HEK293 (cell line): ENCODE measurements at regions not wholly inside any gene's neighbourhood (a gene's known extent, or its start where the extent isn't known, plus 50 kb on each side); places are given as distances from the start of the nearest gene placed in this dataset.

Experiments
- CTCF ChIA-PET: fragments of 350-600 bp; formaldehyde crosslinking; extraction: SDS; loops from one replicate; lab custom pipeline; 2021; ENCODE audit warnings: antibody characterized with exemption; lab: Yijun Ruan, JAX
- POLR2A ChIA-PET: fragments of 300-600 bp; formaldehyde crosslinking; extraction: SDS; loops from one replicate; lab custom pipeline; 2020; ENCODE audit warnings: antibody characterized with exemption, inconsistent platforms; lab: Yijun Ruan, JAX
- H3K27ac ChIP-seq: fragments of 200-500 bp; sonication (Bioruptor generic); 2 replicates; pipeline ENCODE4 v1.5.1; 2014; ENCODE audit warnings: low read depth, low read length, control low read depth, inconsistent platforms; ENCODE audit errors: extremely low read depth
- H3K36me3 ChIP-seq, 2 experiments: fragments of 200-500 bp in 1 of 2; sonication (Bioruptor generic) in 1 of 2; 1 replicate in 1 of 2; 2 replicates in 1 of 2; pipeline ENCODE4 v1.5.1; 2014 to 2017; ENCODE audit warnings: inconsistent platforms in 2 of 2, low read length in 2 of 2; ENCODE audit not compliant: control insufficient read depth in 2 of 2, insufficient read depth in 1 of 2
- H3K4me1 ChIP-seq: fragments of 200-500 bp; sonication (Bioruptor generic); 2 replicates; pipeline ENCODE4 v1.5.1; 2014; ENCODE audit warnings: mild to moderate bottlenecking, low read length, inconsistent platforms; ENCODE audit not compliant: control insufficient read depth, insufficient read depth
- H3K4me3 ChIP-seq: 2 replicates; pipeline ENCODE4 v1.5.1; 2011; ENCODE audit warnings: low read depth, mild to moderate bottlenecking, control low read depth, low read length, moderate library complexity
- H3K9me3 ChIP-seq: fragments of 200-500 bp; sonication (Bioruptor generic); 2 replicates; pipeline ENCODE4 v1.5.1; 2014; ENCODE audit warnings: low read depth, low read length, inconsistent platforms; ENCODE audit not compliant: control insufficient read depth, insufficient read depth
- GLIS1 ChIP-seq: fragments of 450-650 bp; formaldehyde crosslinking; IDR thresholded peaks from 2 replicates; pipeline ENCODE4 v1.5.1; 2016; ENCODE audit warnings: missing biosample characterization, missing genetic modification characterization
- MZF1 ChIP-seq: fragments of 450-650 bp; formaldehyde crosslinking; IDR thresholded peaks from 2 replicates; pipeline ENCODE4 v1.5.1; 2017; ENCODE audit warnings: missing biosample characterization, missing genetic modification characterization, borderline replicate concordance
- SP3 ChIP-seq: fragments of 450-650 bp; formaldehyde crosslinking; IDR thresholded peaks from 2 replicates; pipeline ENCODE4 v1.5.1; 2016; ENCODE audit warnings: missing biosample characterization, missing genetic modification characterization
- YY2 ChIP-seq: fragments of 450-650 bp; formaldehyde crosslinking; IDR thresholded peaks from 2 replicates; pipeline ENCODE4 v1.5.1; 2016; ENCODE audit warnings: missing biosample characterization, missing genetic modification characterization
- ZNF10 ChIP-seq: fragments of 450-650 bp; formaldehyde crosslinking; IDR thresholded peaks from 2 replicates; pipeline ENCODE4 v1.5.1; 2017; ENCODE audit warnings: missing biosample characterization, missing genetic modification characterization
- ZNF16 ChIP-seq: fragments of 450-650 bp; formaldehyde crosslinking; IDR thresholded peaks from 2 replicates; pipeline ENCODE4 v1.5.1; 2016; ENCODE audit warnings: low read depth, missing biosample characterization, missing genetic modification characterization
- ZNF174 ChIP-seq: fragments of 450-650 bp; formaldehyde crosslinking; IDR thresholded peaks from 2 replicates; pipeline ENCODE4 v1.5.0; 2017; ENCODE audit warnings: missing biosample characterization, mild to moderate bottlenecking, missing genetic modification characterization
- ZNF184 ChIP-seq: fragments of 450-650 bp; IDR thresholded peaks from 2 replicates; pipeline ENCODE4 v1.5.1; 2018; ENCODE audit warnings: missing biosample characterization, mild to moderate bottlenecking, missing genetic modification characterization
- ZNF202 ChIP-seq: fragments of 450-650 bp; formaldehyde crosslinking; IDR thresholded peaks from 2 replicates; pipeline ENCODE4 v1.5.1; 2016; ENCODE audit warnings: missing biosample characterization, missing genetic modification characterization, borderline replicate concordance
- ZNF211 ChIP-seq: fragments of 450-650 bp; formaldehyde crosslinking; IDR thresholded peaks from 2 replicates; pipeline ENCODE4 v1.5.1; 2016; ENCODE audit warnings: low read depth, missing biosample characterization, missing genetic modification characterization
- ZNF214 ChIP-seq: fragments of 450-650 bp; formaldehyde crosslinking; IDR thresholded peaks from 2 replicates; pipeline ENCODE4 v1.5.1; 2017; ENCODE audit warnings: missing biosample characterization, mild to moderate bottlenecking, missing genetic modification characterization, borderline replicate concordance
- ZNF223 ChIP-seq: fragments of 450-650 bp; formaldehyde crosslinking; IDR thresholded peaks from 2 replicates; pipeline ENCODE4 v1.5.1; 2016; ENCODE audit warnings: missing biosample characterization, missing genetic modification characterization
- ZNF248 ChIP-seq: fragments of 450-650 bp; formaldehyde crosslinking; IDR thresholded peaks from 2 replicates; pipeline ENCODE4 v1.5.1; 2017; ENCODE audit warnings: missing biosample characterization, missing genetic modification characterization
- ZNF292 ChIP-seq: fragments of 450-650 bp; formaldehyde crosslinking; IDR thresholded peaks from 2 replicates; pipeline ENCODE4 v1.5.1; 2016; ENCODE audit warnings: low read depth, missing biosample characterization, missing genetic modification characterization, borderline replicate concordance
- ZNF324 ChIP-seq: fragments of 450-650 bp; formaldehyde crosslinking; IDR thresholded peaks from 2 replicates; pipeline ENCODE4 v1.5.1; 2016; ENCODE audit warnings: missing biosample characterization, missing genetic modification characterization
- ZNF514 ChIP-seq: fragments of 450-650 bp; formaldehyde crosslinking; IDR thresholded peaks from 2 replicates; pipeline ENCODE4 v1.5.1; 2016; ENCODE audit warnings: missing biosample characterization, missing genetic modification characterization
- ZNF521 ChIP-seq: fragments of 450-650 bp; formaldehyde crosslinking; IDR thresholded peaks from 2 replicates; pipeline ENCODE4 v1.5.1; 2017; ENCODE audit warnings: missing biosample characterization, mild to moderate bottlenecking, missing genetic modification characterization
- ZNF585B ChIP-seq: fragments of 450-650 bp; formaldehyde crosslinking; IDR thresholded peaks from 2 replicates; pipeline ENCODE4 v1.5.1; 2016; ENCODE audit warnings: missing biosample characterization, missing genetic modification characterization
- ZNF600 ChIP-seq: fragments of 450-650 bp; formaldehyde crosslinking; IDR thresholded peaks from 2 replicates; pipeline ENCODE4 v1.5.1; 2016; ENCODE audit warnings: missing biosample characterization, missing genetic modification characterization
- ZNF623 ChIP-seq: fragments of 450-650 bp; formaldehyde crosslinking; IDR thresholded peaks from 2 replicates; pipeline ENCODE4 v1.5.1; 2016; ENCODE audit warnings: missing biosample characterization, missing genetic modification characterization
- ZNF624 ChIP-seq: fragments of 450-650 bp; formaldehyde crosslinking; IDR thresholded peaks from 2 replicates; pipeline ENCODE4 v1.5.1; 2017; ENCODE audit warnings: missing biosample characterization, missing genetic modification characterization
- ZNF670 ChIP-seq: fragments of 450-650 bp; formaldehyde crosslinking; IDR thresholded peaks from 2 replicates; pipeline ENCODE4 v1.5.1; 2016; ENCODE audit warnings: missing biosample characterization, missing genetic modification characterization, low read depth
- ZSCAN16 ChIP-seq: fragments of 450-650 bp; formaldehyde crosslinking; IDR thresholded peaks from 2 replicates; pipeline ENCODE4 v1.5.1; 2016; ENCODE audit warnings: missing biosample characterization, missing genetic modification characterization
- ZSCAN30 ChIP-seq: fragments of 450-650 bp; IDR thresholded peaks from 2 replicates; pipeline ENCODE4 v1.5.1; 2018; ENCODE audit warnings: missing biosample characterization, mild to moderate bottlenecking, missing genetic modification characterization, moderate library complexity
- TF ChIP-seq, protein P1 (sequence below): fragments of 450-650 bp; formaldehyde crosslinking; IDR thresholded peaks from 2 replicates; pipeline ENCODE4 v1.5.1; 2017; ENCODE audit warnings: missing biosample characterization, missing genetic modification characterization
- TF ChIP-seq, protein P2 (sequence below): fragments of 450-650 bp; formaldehyde crosslinking; IDR thresholded peaks from 2 replicates; pipeline ENCODE4; 2016; ENCODE audit warnings: missing biosample characterization, missing genetic modification characterization
- TF ChIP-seq, protein P3 (sequence below): fragments of 450-650 bp; formaldehyde crosslinking; IDR thresholded peaks from 2 replicates; pipeline ENCODE4 v1.5.0; 2017; ENCODE audit warnings: missing biosample characterization, missing genetic modification characterization, borderline replicate concordance
- TF ChIP-seq, protein P4 (sequence below): fragments of 450-650 bp; formaldehyde crosslinking; IDR thresholded peaks from 2 replicates; pipeline ENCODE4 v1.5.1; 2017; ENCODE audit warnings: missing biosample characterization, mild to moderate bottlenecking, missing genetic modification characterization, moderate library complexity

DNA sequence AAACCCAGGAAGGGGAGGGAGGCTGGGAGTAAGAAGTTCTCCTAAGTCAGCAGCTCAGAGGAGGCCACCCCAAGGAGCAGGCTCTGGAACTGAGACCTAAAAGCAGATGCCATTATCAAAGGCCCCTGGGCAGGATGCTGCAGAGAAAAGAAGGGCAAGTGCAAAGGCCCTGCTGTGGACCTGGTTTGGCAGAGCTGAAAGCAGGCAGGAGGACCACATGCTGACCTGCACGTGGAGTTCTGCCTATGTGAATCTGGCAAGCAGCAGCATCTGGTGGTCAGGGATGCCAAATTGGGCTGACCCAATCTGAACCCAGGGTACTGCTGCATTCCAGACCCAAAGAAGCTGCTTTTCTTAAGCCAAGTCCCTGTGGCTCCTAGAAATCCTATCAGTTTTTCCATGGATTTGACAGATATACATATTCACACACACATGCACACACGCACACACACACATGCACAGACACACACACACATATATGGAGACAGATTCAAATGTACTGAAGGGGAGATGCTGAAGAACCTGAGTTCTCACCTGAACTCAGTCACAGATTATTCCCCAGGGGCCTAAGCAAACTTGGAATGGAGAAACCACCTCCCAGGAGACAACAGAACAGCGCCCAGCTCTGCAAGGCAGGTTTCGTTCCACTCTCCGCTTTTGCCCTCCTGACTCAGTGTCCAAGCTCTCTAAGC lies 119.9 kb downstream of the FOXA2 start:
- no peaks in the 10 kb centered on the region for H3K36me3 ChIP-seq
- ChIA-PET CTCF (interaction anchor here (0.5 to 2.9 kb wide), 2 partner anchors 11 to 103 kb away, joined by 5 to 16 read pairs; no protein-coding TSS in a partner anchor), POLR2A (no interaction called here)
- H3K4me3 ChIP-seq, result no peak overlapping the region
- no peaks in the 10 kb centered on the region for H3K9me3 ChIP-seq
- TF ChIP-seq YY2 (tag by site-specific recombination) (no peak), ZNF600 (0 out of 2 replicates have a peak, but pooled peaks have one; percentile 13), ZNF623 (tag by site-specific recombination) (peak; percentile 47; the same call in 1 of the 2 replicates), GLIS1 (tag by site-specific recombination) (peak; percentile 19; the same call in 1 of the 2 replicates), ZNF624 (tag by site-specific recombination) (no peak)
- TF ChIP-seq, protein P1, sequence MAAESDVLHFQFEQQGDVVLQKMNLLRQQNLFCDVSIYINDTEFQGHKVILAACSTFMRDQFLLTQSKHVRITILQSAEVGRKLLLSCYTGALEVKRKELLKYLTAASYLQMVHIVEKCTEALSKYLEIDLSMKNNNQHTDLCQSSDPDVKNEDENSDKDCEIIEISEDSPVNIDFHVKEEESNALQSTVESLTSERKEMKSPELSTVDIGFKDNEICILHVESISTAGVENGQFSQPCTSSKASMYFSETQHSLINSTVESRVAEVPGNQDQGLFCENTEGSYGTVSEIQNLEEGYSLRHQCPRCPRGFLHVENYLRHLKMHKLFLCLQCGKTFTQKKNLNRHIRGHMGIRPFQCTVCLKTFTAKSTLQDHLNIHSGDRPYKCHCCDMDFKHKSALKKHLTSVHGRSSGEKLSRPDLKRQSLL, result no peak
- TF ChIP-seq, all 188 proteins: peak for 3
- H3K27ac ChIP-seq, result peak overlapping the region; percentile 22; the same call in 1 of the 2 replicates
- peaks cover 28% of the 10 kb centered on the region for H3K4me1 ChIP-seq

DNA sequence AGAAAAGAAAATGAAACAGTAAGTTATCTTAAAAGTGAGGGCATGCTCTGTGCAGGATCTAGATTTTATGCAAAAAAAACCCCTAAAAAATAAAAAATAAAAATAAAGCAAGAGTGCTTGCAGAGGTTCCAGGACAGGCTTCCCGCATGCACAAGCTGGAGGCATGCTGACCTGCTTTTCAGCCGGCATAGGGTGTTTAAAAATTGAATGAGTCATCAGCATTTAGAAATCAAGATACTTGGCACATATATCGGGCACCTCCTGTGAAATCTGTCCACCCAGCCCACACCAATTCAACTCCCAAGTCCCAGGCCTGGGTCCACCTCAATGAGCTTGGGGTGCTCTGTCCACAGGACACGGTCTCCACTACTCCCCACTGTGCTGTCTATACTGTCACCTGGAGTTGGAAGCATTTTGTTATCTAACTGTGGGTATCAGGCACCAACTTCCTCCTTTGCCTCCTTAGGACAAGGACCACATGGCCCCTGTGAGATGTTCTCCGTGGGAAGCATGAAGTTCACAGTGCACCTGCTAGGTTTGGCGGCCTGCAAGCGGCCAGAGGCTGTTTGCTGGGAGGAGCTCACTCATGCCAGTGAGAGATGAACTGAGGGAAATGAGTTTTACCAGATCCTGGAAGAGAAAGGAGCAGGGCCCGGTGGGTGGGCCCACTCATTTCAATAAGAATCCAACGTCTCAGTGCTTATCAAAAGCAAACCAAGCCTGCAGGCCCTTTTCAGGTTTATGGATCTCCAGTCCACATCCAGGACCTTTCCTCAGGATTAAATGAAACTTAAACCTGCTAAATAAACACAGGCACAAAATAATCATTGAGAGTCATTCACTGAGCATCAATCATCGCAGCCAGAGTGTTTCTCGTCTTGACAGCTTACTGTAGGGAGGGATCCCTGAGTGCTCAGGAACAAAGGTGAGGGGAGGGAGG lies 121.1 kb downstream of the FOXA2 start:
- H3K27ac ChIP-seq, result peak overlapping the region; percentile 82
- H3K4me3 ChIP-seq, result no peak overlapping the region
- no peaks in the 10 kb centered on the region for H3K36me3 ChIP-seq
- ChIA-PET CTCF (interaction anchor here (1.3 to 1.7 kb wide), 2 partner anchors 10 to 124 kb away, joined by 4 to 12 read pairs; no protein-coding TSS in a partner anchor), POLR2A (no interaction called here)
- H3K9me3 ChIP-seq, result no peaks in the 10 kb centered on the region
- H3K4me1 ChIP-seq, result peaks cover 28% of the 10 kb centered on the region
- TF ChIP-seq, protein P2, sequence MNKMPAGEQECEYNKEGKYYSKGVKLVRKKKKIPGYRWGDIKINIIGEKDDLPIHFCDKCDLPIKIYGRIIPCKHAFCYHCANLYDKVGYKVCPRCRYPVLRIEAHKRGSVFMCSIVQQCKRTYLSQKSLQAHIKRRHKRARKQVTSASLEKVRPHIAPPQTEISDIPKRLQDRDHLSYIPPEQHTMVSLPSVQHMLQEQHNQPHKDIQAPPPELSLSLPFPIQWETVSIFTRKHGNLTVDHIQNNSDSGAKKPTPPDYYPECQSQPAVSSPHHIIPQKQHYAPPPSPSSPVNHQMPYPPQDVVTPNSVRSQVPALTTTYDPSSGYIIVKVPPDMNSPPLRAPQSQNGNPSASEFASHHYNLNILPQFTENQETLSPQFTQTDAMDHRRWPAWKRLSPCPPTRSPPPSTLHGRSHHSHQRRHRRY (tag by site-specific recombination), result no peak
- no peak for TF ChIP-seq ZNF16 (tag by site-specific recombination)
- no peak for TF ChIP-seq ZNF248 (tag by site-specific recombination)
- no peak for TF ChIP-seq ZNF184 (tag by site-specific recombination)
- TF ChIP-seq ZNF585B (tag by site-specific recombination), result no peak
- TF ChIP-seq MZF1 (tag by site-specific recombination), result no peak
- TF ChIP-seq, protein P3, sequence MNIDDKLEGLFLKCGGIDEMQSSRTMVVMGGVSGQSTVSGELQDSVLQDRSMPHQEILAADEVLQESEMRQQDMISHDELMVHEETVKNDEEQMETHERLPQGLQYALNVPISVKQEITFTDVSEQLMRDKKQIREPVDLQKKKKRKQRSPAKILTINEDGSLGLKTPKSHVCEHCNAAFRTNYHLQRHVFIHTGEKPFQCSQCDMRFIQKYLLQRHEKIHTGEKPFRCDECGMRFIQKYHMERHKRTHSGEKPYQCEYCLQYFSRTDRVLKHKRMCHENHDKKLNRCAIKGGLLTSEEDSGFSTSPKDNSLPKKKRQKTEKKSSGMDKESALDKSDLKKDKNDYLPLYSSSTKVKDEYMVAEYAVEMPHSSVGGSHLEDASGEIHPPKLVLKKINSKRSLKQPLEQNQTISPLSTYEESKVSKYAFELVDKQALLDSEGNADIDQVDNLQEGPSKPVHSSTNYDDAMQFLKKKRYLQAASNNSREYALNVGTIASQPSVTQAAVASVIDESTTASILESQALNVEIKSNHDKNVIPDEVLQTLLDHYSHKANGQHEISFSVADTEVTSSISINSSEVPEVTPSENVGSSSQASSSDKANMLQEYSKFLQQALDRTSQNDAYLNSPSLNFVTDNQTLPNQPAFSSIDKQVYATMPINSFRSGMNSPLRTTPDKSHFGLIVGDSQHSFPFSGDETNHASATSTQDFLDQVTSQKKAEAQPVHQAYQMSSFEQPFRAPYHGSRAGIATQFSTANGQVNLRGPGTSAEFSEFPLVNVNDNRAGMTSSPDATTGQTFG (tag by site-specific recombination), result no peak
- no peak for TF ChIP-seq ZNF214 (tag by site-specific recombination)
- TF ChIP-seq ZNF521, result no peak
- TF ChIP-seq, protein P4, sequence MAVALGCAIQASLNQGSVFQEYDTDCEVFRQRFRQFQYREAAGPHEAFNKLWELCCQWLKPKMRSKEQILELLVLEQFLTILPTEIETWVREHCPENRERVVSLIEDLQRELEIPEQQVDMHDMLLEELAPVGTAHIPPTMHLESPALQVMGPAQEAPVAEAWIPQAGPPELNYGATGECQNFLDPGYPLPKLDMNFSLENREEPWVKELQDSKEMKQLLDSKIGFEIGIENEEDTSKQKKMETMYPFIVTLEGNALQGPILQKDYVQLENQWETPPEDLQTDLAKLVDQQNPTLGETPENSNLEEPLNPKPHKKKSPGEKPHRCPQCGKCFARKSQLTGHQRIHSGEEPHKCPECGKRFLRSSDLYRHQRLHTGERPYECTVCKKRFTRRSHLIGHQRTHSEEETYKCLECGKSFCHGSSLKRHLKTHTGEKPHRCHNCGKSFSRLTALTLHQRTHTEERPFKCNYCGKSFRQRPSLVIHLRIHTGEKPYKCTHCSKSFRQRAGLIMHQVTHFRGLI (tag by site-specific recombination), result no peak
- TF ChIP-seq ZNF292 (tag by site-specific recombination), result no peak
- no peak for TF ChIP-seq ZNF324 (tag by site-specific recombination)
- no peak for TF ChIP-seq ZNF174
- TF ChIP-seq ZNF514 (tag by site-specific recombination), result no peak
- peak; percentile 72; the same call in 1 of the 2 replicates for TF ChIP-seq ZSCAN30 (tag by site-specific recombination)
- peak; percentile 65 for TF ChIP-seq ZSCAN16 (tag by site-specific recombination)
- no peak for TF ChIP-seq ZNF202 (tag by site-specific recombination)
- TF ChIP-seq ZNF223 (tag by site-specific recombination), result no peak
- no peak for TF ChIP-seq ZNF670 (tag by site-specific recombination)
- no peak for TF ChIP-seq ZNF10
- TF ChIP-seq ZNF211 (tag by site-specific recombination), result no peak
- TF ChIP-seq SP3 (tag by site-specific recombination), result no peak
